OCI-LY1 (cell line): ENCODE measurements at regions not wholly inside any gene's neighbourhood (a gene's known extent, or its start where the extent isn't known, plus 50 kb on each side); places are given as distances from the start of the nearest gene placed in this dataset.

Experiments
- H2AFZ ChIP-seq: fragments of 200-600 bp; sonication (generic), shearing (Covaris generic); 2 replicates; pipeline ENCODE4 v1.6.0; 2014; ENCODE audit warnings: antibody characterized with exemption, mild to moderate bottlenecking, low read length
- H3F3A ChIP-seq: fragments of 200-600 bp; sonication (generic), shearing (Covaris generic); 2 replicates; pipeline ENCODE4 v1.6.0; 2014; ENCODE audit warnings: mild to moderate bottlenecking, antibody characterized with exemption, low read length, moderate library complexity; ENCODE audit not compliant: insufficient read depth
- H3K27ac ChIP-seq: fragments of 200-600 bp; sonication (generic); 2 replicates; pipeline ENCODE4 v1.5.1; 2014; ENCODE audit warnings: low read length, mixed run types, mild to moderate bottlenecking, low read depth; ENCODE audit not compliant: poor library complexity, severe bottlenecking
- H3K27me3 ChIP-seq: fragments of 200-600 bp; sonication (generic); 2 replicates; pipeline ENCODE4 v1.6.0; 2014; ENCODE audit warnings: antibody characterized with exemption, mild to moderate bottlenecking, low read length, moderate library complexity; ENCODE audit not compliant: insufficient read depth
- H3K36me3 ChIP-seq: fragments of 200-600 bp; sonication (generic); 2 replicates; pipeline ENCODE4 v1.6.1; 2014; ENCODE audit warnings: mild to moderate bottlenecking, antibody characterized with exemption, low read length, moderate library complexity, mixed read lengths; ENCODE audit not compliant: insufficient read depth
- H3K4me1 ChIP-seq: fragments of 200-600 bp; sonication (generic); 2 replicates; pipeline ENCODE4 v1.5.1; 2014; ENCODE audit warnings: mild to moderate bottlenecking, low read length, moderate library complexity; ENCODE audit not compliant: insufficient read depth, severe bottlenecking
- H3K4me2 ChIP-seq: fragments of 200-600 bp; sonication (generic), shearing (Covaris generic); 2 replicates; pipeline ENCODE4 v1.6.1; 2014; ENCODE audit warnings: low read length
- H3K4me3 ChIP-seq: fragments of 200-600 bp; sonication (generic); 2 replicates; pipeline ENCODE4 v1.5.1; 2014; ENCODE audit warnings: low read length, low read depth, mild to moderate bottlenecking, mixed read lengths; ENCODE audit not compliant: poor library complexity, severe bottlenecking
- H3K79me2 ChIP-seq: fragments of 200-600 bp; shearing (Covaris generic); 2 replicates; pipeline ENCODE4 v1.6.1; 2016; ENCODE audit warnings: mixed run types, low read length, mixed read lengths; ENCODE audit not compliant: insufficient read depth
- H3K9ac ChIP-seq: fragments of 200-600 bp; sonication (generic), shearing (Covaris generic); 2 replicates; pipeline ENCODE4 v1.6.1; 2014; ENCODE audit warnings: mild to moderate bottlenecking, low read length, mixed read lengths
- H3K9me2 ChIP-seq: fragments of 200-600 bp; sonication (generic), shearing (Covaris generic); 2 replicates; pipeline ENCODE4 v1.6.1; 2014; ENCODE audit warnings: low read depth, mild to moderate bottlenecking, low read length, mixed read lengths
- H3K9me3 ChIP-seq: fragments of 200-600 bp; shearing (Covaris generic); 2 replicates; pipeline ENCODE4 v1.6.1; 2014; ENCODE audit warnings: low read length, mixed read lengths
- H4K20me1 ChIP-seq: fragments of 200-600 bp; sonication (generic), shearing (Covaris generic); 2 replicates; pipeline ENCODE4 v1.6.0; 2016; ENCODE audit warnings: mild to moderate bottlenecking, low read length; ENCODE audit not compliant: insufficient read depth
- EZH2 ChIP-seq: fragments of 200-600 bp; sonication (generic), shearing (Covaris generic); IDR thresholded peaks from 2 replicates; pipeline ENCODE4 v1.8.0; 2017; ENCODE audit warnings: borderline replicate concordance, mixed run types, mild to moderate bottlenecking, antibody characterized with exemption, low read length, moderate library complexity, mixed read lengths
- TF ChIP-seq, protein P1 (sequence below): fragments of 200-600 bp; sonication (generic), shearing (Covaris generic); IDR thresholded peaks from 2 replicates; pipeline ENCODE4 v1.5.1; 2017; ENCODE audit warnings: mild to moderate bottlenecking, antibody characterized with exemption, low read length, moderate library complexity, mixed read lengths

DNA sequence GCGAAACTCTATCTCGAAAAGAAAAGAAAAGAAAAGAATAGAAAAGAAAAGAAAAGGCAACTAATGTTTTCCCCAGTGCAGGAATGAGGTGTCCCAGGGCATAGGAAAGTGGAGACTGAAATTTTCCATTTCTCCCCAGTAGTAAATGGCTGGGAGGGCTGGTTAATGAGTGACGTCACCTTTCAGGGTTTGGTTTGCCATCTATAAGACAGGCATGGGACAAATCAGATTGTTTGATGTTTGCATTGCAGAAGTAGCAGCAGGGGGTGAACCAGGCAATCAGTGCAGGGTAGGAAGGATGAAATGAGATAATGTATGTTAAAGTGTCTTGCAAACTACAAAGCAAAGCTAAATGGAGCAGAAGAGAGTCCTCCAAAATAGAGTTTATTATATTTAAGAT is 533.4 kb downstream of the PKHD1 start:
- no peak overlapping the region for H3K27ac ChIP-seq
- H3K9ac ChIP-seq: no peak overlapping the region
- no peak overlapping the region for H3K4me3 ChIP-seq
- no peaks in the 10 kb centered on the region for H3K4me1 ChIP-seq
- H4K20me1 ChIP-seq: no peaks in the 10 kb centered on the region
- H3K36me3 ChIP-seq: no peaks in the 10 kb centered on the region
- H2AFZ ChIP-seq: no peak overlapping the region
- no peaks in the 10 kb centered on the region for H3K9me2 ChIP-seq
- H3K9me3 ChIP-seq: no peaks in the 10 kb centered on the region
- H3K79me2 ChIP-seq: no peaks in the 10 kb centered on the region
- H3F3A ChIP-seq: no peaks in the 10 kb centered on the region
- no peak for TF ChIP-seq EZH2
- TF ChIP-seq, protein P1, sequence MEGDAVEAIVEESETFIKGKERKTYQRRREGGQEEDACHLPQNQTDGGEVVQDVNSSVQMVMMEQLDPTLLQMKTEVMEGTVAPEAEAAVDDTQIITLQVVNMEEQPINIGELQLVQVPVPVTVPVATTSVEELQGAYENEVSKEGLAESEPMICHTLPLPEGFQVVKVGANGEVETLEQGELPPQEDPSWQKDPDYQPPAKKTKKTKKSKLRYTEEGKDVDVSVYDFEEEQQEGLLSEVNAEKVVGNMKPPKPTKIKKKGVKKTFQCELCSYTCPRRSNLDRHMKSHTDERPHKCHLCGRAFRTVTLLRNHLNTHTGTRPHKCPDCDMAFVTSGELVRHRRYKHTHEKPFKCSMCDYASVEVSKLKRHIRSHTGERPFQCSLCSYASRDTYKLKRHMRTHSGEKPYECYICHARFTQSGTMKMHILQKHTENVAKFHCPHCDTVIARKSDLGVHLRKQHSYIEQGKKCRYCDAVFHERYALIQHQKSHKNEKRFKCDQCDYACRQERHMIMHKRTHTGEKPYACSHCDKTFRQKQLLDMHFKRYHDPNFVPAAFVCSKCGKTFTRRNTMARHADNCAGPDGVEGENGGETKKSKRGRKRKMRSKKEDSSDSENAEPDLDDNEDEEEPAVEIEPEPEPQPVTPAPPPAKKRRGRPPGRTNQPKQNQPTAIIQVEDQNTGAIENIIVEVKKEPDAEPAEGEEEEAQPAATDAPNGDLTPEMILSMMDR: no peak
- no peak overlapping the region for H3K4me2 ChIP-seq
- no peaks in the 10 kb centered on the region for H3K27me3 ChIP-seq

DNA sequence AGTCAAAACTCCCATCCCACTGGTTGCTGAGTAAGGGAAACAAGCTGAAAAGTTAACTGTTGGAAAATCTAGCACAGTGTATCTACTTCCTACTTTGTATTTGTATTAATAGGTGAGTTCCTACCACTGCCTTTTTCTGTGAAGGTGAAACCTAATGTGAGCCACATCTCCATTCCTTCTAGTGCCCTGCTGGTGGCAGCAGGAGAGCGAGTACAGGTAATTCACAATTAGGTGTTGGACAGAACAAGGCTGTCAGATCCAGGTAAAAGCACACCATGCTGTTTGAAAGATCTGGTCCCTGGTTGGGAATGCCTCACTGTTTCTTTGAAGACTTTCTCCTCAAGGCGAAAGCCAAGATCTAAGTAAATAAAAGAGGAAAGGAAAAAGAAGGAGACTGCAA is 528.4 kb downstream of the PKHD1 start:
- Histone ChIP-seq H3K27me3 (no peaks in the 10 kb centered on the region), H3K79me2 (no peaks in the 10 kb centered on the region), H3K36me3 (no peaks in the 10 kb centered on the region), H3K27ac (no peak overlapping the region), H3K9me2 (no peaks in the 10 kb centered on the region), H2AFZ (no peak overlapping the region), H3K4me3 (no peak overlapping the region), H3K9me3 (no peaks in the 10 kb centered on the region), H3F3A (no peaks in the 10 kb centered on the region), H3K4me2 (no peak overlapping the region), H3K9ac (no peak overlapping the region), H3K4me1 (no peaks in the 10 kb centered on the region), H4K20me1 (no peaks in the 10 kb centered on the region)
- TF ChIP-seq, protein P1: peak; percentile 23; the same call in 1 of the 2 replicates
- no peak for TF ChIP-seq EZH2

DNA sequence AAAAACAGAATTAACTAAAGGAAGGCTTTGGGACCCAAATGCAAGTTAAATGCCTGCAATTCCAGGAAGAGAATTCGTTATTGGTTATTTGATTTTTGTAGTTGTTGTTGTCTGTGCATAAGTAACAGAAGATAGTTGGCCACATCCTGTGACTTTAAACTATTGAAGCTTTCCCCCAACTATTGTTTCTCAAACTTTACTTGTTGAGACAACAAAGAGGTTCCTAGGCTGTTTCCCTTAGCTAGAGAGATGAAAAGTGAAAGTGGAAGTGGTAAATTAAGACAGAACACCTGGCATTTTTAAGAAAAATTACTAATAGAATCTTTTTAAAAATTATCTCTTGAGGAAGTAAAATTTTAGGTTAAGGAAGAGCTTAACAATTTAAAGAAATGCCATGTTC is 525.2 kb downstream of the PKHD1 start:
- H3K9ac ChIP-seq: no peak overlapping the region
- H3K36me3 ChIP-seq: no peaks in the 10 kb centered on the region
- H4K20me1 ChIP-seq: no peaks in the 10 kb centered on the region
- H3K4me2 ChIP-seq: no peak overlapping the region
- H2AFZ ChIP-seq: no peak overlapping the region
- no peaks in the 10 kb centered on the region for H3K79me2 ChIP-seq
- no peaks in the 10 kb centered on the region for H3F3A ChIP-seq
- no peaks in the 10 kb centered on the region for H3K27me3 ChIP-seq
- H3K4me3 ChIP-seq: no peak overlapping the region
- no peak overlapping the region for H3K27ac ChIP-seq
- no peaks in the 10 kb centered on the region for H3K4me1 ChIP-seq
- H3K9me2 ChIP-seq: no peaks in the 10 kb centered on the region
- TF ChIP-seq EZH2: no peak
- TF ChIP-seq, protein P1: no peak
- no peaks in the 10 kb centered on the region for H3K9me3 ChIP-seq
